ENCODE measurements at regions not wholly inside any gene's neighbourhood (a gene's known extent, or its start where the extent isn't known, plus 50 kb on each side); places are given as distances from the start of the nearest gene placed in this dataset.

DNA sequence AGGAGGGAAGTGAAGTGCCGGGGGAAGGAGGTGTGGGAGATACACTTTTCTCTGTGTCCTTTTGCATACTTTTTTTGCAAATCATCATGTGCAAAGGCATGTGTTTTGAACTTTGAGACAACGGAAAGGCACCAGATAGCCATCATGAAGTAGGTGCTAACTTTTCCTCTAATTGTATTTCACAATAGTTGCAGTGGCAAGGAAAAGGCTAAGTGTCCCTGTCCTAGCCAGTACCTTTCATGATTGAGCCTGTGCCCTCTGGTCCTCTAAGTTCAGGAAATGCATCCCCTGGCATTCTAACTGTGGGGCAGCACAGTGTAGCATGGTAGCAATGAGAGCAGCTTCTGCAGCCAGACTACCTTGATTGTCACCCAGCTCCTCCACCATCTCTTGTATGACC is 186.2 kb downstream of the ADSS2 start:
- no peak for DNase-seq (ENCODE audit: low read depth)

DNA sequence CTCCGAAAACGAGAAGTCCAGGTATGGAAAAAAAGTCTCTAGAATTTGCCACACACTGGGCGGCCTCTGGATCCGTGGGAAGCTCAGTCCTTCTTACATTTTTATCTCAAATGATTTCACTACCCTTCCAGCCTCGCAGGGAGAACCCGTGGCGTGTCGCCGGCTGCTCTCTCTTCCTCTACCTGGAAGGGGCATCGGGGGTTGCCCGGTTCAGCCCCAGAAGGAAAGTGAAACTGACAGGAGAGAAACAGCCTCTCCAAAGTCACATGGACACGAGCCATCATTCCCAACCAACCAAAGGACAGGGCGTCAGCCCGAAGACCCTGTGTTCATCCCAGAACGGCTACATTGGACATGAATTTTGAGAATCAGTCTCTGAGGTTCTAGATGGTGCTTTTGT is 182.5 kb downstream of the ADSS2 start:
- DNase-seq (ENCODE audit: low read depth): no peak

DNA sequence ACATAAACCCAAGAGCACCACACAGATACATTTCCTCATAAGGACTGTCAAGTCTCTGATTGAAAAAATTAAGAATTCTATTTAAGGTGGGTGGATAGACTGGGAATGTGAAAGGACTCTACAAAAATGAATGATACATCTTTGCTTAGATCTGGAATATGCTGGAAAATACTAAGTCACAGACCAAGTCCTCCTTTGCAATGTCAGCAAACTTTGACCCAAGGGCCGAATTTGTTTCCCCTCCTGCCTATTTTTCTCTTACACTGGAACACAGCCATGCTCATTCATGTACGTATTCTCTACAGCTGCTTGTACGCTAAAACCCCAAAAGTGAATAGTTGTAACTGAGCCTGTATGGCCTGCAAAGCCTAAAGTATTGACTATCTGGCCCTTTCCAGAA is 180.7 kb downstream of the ADSS2 start:
- no peak for DNase-seq (ENCODE audit: low read depth)

DNA sequence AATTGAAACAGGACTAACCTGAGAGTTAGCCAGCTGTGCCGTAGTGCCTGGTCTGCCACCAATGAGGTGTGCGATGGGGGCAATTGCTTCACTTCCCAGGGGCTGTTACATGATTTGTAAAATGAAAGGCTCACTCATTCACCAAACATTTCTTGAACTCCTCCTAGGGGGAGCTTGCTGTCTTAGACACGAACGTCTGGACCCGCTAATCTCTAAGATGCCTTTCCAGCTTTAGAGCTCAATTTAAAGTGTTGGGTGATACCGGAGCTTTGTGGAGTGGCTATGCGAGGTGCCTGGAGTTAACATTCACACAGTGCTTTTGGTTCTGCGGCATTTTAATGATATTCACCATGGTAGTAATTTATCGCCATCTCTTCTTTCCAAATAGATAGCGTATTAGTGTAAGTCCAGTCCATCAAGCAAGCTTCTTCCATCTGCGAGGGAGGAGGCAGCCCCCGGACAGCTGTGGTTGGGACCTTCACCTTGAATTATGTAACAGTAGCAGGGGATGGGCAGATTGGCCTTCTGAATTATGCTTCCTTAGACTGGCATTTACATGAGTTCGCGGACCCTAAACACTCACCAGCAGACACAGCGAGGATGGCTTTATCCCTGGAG is 179.9 kb downstream of the ADSS2 start:
- DNase-seq (ENCODE audit: low read depth): no peak

DNA sequence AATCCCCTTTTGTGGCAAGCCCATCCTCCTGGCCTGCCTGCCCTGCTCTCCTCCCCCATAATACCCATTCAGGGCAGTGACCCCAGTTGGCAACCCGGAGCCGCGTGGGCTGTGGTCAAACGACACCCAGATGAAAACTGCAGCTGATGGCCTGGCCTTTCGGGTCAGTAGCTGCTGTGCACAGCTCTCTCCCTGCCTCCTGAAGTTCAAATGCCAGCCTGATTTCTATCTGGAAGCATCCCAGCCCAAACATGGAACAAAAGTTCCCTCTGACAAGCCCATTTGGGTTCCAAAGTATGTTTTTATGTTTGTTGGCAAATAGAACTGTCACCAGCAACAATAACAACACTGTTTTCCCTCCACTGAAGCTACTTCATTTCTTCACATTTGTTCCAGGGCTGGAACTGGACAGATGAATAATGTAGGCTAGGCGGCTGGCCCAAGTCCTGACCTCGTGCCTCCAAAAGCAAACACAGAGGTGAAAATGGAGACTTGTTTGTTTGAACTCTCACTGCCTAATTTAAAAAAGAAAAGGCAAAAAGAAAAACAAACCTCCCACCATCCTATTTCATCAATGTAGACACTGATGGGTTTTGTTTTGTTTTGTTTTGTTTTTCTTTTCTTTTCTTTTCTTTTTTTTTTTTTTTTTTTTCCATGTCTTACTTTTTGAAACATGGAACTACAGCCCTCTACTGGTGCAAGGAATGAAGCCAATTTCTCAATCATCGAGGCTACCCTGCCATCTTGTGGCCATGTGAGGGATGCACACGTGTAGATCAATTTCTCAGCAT is 179.0 kb downstream of the ADSS2 start:
- peak; percentile 37 for DNase-seq (ENCODE audit: low read depth)

DNA sequence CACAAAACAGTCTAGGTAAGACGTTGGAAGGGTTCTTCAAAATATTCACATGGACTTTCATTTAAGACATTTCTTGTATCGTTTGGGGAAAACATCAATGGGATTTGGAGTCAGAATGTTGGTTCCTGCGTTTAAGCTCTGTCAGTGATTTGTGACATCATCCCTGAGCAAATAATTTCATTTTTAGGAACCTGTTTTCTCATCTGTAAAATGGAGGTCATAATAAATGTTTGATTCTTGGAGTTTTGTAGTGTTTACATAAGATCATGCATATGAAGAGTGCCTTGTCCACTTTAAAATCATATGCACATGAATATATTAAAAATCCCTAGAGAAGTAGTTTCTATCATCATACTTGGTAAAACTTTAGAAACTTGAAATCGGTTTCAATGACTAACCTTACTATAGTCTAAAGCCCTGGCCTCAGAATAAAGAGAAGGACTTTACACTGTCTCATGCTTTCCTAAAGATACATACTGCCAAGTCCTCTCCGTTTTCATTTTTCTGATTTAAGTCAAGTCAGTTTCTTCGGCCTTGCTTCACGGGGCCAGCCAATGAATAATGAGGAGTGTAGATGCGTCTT is 178.4 kb downstream of the ADSS2 start:
- DNase-seq (ENCODE audit: low read depth): no peak

DNA sequence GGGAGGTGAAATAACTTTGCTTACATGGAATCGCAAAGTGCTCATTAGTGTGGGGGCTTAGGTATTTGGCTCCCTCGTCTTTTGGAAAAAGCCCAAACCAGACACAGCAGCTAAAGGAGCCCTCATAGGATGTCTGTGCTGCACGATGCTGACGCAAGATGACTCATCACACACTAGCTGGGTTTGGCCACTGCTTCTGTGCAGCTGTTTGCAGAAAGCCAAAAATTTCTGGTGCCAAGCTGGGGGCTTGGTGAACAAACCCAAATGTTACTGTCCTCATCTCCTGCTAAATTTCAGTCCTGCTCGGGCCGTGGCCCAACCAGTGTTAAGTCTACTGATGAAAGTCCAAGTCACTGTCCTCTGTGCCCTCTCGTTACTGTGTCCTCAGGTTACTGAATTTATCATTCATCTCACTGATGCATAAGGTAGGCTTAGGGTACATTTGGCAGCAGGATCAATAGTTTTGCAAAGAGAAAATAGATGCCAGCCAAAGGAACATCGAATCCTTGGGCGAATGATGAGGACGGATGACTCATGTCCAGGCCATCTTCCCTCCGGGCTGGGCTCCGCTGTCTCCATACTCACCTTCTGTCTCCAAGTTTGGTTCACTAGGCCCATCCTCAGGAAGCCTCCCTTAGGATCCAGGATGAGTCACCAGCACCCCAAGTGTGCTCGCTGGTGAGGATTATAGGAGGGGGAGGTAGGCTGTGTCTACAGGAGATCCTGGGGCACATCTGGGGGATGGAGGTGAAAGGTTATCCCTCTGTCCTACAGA is 177.7 kb downstream of the ADSS2 start:
- DNase-seq (ENCODE audit: low read depth): peak; percentile 87

DNA sequence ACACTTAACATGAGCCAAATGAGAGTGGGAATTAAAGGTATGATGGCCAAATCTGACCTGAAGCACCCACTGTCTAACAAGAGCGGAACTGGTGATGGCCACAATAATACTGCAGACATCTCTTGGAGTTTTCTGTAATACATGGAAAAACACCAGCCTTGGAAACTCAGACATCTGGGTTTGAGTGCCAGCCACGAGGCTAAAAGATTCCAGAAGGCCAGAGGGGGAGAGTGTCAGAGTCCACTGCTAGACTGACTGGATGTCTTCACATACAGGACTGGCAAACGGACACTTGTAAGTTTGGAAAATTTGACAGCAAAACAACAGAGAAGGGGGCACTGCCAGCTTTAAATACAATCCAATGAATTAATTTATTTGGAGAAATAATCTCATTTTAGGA is 175.1 kb downstream of the ADSS2 start:
- DNase-seq (ENCODE audit: low read depth): no peak

DNA sequence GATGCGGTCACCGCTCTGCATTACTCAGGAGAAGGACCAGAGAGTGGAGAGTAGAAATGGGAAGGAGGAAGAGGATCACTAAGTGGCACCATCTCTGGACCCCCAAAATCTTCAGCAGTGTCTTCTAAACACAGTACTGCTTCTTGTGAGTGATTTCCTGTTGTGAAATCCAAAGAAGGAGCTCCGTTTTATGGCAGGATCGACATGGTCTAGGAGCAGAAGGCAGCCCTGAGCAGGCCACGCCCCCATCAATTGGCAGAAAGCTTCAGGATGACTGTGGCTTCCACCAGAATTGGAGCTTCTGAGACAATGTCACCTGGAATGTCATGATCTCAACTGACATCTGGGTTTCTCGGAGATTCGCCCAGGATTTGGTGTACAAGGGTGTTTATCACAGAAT is 171.5 kb downstream of the ADSS2 start:
- no peak for DNase-seq (ENCODE audit: low read depth)

DNA sequence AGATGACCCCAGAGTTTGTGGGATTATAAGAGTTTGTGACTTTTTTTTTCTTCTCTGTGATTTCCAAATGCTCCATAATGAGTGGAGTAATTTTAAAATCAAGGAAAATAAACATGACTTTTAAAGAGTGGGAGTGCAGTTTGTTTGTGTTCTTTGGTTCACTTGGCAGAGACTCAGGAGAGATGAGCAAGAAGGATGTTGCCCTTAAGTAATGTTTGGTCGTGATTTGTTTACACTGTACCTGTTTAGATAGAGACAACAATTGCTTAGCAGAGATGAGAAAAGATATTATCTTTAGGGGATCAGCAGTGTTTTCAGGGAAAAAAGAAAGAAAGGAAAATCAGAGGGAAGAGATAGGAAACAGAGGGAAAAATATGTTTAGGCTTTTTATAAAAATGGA is 170.8 kb downstream of the ADSS2 start:
- DNase-seq (ENCODE audit: low read depth): no peak

DNA sequence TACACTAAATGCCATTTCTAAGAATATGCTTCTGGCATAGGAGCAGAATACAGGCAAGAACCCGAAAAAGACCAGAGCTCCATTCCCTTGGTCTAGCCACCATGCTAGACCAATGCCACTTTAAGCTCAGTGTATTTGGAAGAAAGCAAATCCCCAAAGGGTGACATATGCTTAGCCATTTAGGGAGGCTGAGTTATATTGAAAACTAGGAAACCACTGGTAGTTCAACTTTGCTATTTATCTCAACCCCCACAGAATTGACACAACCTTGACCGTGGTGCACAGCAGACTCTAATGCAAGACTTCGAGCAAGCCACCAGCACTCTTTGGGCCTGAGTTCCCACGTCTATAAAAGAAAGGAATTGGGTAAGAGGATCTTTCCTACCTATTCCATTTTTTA is 167.9 kb downstream of the ADSS2 start:
- DNase-seq (ENCODE audit: low read depth): no peak

DNA sequence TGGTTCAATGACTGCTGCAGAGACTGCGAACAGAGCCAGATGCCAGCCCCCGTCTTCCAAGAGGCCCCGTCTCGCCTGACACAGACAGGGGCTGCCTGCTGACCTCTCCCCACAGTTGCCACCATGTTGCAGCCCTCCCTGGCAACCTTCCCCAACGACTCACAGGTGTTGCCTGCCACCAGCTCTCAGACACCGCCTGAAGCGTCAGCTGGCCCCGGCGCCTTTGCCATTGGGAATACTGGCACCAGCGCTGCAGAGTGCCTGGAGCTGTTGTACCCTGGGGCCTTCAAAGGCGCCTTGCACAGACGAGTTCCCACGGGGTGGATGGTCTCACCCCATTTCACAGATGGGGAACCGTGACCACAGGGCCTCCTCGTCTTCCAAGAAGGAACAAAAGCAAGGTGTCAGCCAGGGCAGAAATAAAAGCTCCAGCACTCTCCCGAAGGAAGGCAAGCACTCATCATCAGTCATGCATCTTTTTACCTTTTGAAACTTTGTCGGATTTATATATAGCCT is 167.0 kb downstream of the ADSS2 start:
- no peak for DNase-seq (ENCODE audit: low read depth)

DNA sequence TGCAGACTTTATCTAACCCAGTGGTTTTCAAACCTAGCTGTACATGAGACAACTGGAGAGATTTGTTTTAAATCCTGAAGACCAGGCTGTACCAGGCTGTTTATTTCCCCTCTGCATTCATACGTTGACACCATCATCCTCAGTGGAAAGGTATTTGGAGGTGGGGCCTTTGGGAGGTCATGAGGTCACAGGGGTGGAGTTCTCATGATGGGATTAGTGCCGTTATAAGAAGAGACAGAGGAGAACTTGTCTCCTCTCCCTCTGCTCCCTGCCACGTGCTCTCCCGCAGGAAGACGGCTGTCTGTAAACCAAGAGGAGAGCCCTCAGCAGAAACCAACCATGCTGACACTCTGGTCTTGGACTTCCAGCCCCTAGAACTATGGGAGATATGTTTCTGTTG is 165.4 kb downstream of the ADSS2 start:
- no peak for DNase-seq (ENCODE audit: low read depth)

DNA sequence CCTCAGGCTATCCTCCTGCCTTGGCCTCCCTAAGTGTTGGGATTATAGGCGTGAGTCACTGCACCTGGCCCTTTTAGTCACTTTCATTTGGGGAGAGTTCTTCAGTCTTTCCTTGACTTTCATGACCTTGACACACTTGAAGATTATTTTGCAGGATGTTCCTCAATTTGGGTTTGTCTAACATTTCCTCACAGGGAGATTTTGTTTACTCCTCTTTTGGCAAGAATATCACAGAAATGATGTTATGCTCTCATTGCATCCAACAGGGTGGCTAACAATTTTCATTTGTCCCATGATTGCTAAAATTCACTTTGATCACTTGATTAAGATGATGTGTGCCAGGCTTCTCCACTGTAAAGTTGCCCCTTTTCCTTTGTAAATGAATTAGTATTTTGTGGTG is 164.0 kb downstream of the ADSS2 start:
- no peak for DNase-seq (ENCODE audit: low read depth)

DNA sequence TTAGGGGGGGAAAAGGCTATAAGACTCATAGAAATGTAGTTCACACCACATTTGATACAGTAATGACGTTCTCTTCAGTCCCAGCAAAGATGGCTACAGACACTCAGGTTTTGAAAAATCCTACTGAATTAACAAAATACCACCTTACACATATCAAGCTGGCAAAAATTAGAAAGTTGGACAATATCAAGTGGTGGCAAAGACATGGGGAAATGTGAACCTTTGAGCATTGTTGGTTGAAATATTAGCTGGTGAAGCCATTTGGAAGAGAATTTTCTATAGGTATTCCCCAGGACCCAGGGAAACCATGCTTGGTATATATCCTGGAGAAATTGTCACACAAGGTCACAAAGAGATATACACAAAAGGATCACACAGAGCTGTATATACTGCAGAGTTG is 163.0 kb downstream of the ADSS2 start:
- DNase-seq (ENCODE audit: low read depth): no peak

DNA sequence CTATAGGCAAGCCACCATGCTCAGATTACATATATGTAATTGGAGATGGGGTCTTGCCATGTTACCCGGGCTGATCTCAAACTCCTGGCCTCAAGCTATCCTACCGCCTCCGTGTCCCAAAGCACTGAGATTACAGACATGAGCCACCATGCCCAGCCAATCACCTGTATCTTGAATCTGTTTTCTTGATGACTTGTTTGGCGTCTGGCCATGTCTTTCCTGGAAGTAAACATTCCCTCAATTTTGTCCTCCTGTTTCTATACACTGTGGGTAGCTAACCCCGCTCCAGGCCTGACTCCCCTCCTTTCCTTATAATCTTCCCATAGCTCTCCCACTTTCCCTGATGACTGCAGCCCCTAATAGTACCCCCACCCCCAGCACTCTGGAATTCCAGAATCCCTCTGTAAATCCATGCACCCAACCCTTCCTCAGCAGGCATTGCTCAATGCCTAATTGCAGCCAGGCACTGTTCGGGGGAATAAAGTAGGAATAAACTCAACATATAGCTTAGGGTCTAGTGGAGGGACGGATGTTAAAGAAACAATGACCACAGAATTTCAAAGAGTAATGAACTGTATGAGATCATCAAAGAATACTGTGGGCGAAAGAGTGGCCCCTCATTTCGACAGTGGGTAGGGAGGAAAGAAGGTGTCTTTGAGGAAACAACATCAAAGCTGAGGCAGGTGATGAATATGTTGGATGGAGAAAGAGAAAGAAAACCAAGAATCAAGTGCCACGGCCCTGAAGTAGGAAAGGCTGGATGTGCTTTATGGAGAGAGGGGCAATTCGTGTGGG is 161.5 kb downstream of the ADSS2 start:
- DNase-seq (ENCODE audit: low read depth): no peak

DNA sequence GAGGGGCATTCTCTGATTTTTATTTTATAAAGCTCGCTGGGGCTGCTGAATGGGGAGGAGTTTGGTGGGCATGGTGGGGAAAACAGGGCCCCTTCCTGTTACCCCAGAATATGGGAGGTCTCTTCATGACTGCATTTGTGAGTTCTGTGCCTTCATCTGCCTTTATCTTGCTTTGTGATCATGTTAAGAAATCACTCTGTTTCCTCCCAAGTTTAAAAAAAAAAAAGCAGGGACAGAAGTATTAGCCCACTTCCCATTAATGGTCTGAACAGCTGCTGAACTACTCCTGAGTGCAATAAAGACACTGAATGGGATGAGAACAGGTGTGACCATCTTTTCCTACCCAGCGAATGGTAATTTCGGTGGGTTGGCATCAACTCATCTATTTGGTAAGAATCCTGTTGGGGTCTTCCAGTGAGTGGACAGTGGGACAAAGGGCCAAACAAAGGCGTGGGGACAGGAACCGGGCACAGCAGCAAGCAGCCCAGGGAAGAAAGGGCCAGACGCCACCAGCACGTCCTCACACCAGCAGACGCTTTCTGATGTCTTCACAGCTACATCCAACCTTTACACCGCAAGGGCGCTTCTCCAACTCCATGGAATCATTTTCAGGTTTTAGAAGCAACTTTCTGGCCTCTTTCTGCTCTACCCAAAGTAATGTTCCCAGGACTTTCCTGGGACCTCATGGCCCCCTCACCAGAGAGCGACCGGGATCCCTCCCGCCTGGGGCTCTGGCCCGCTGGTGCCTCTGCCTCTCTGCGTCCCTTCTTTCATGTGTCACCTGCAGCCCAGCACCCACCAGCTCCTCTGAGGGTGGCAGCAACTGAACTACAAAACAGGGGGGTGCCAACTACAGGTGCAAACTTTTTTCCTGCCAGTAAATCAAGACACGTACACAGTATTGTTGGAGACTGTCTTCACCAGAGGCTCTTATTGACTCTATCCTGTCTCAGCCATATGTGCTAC is 160.2 kb downstream of the ADSS2 start:
- DNase-seq (ENCODE audit: low read depth): no peak

DNA sequence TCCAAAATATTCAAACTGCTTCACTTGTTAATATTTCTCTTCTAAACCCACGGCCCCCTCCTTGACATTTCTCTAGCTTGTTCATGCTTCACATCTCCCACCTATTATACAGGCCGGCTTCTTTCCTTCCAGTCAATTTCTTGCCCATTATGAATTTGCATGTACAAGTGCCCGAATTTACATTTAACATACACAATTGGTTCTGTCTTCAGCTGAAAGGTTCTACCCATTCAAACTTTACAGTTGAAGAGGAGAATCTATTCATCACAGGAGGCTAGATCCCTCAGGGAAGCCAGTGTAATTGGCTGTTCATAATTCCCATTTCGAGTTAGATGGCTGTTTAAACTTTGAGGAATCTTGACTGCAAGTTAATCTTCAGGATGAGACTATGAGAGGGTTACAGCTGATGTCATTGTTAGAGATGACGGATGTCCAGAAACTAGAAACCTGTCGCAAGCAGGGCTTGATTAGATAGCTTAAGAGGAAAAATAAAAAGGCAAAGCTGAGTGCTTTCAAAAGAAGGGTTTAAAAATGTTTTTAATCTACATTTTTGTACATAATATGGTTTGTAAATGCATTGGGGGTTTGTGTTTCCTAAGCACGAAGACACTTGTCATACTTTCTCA is 157.0 kb downstream of the ADSS2 start:
- DNase-seq (ENCODE audit: low read depth): no peak

DNA sequence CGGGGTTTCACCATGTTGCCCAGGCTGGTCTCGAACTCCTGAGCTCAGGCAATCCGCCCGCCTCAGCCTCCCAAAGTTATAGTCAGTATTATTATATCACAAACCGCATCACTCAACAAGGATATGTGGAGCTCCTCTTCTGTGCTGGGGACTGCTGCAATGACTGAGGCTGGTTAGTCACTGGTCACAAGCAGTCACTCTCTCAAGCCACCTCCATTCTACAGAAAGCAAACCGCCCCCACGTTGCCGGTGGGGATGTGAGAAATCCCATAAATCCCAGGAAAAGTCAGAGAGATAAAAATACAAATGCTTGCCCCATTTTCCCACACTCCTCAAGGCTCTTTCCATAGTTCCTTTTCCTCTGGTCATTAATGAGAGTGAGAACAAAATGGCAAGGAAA is 155.7 kb downstream of the ADSS2 start:
- no peak for DNase-seq (ENCODE audit: low read depth)

DNA sequence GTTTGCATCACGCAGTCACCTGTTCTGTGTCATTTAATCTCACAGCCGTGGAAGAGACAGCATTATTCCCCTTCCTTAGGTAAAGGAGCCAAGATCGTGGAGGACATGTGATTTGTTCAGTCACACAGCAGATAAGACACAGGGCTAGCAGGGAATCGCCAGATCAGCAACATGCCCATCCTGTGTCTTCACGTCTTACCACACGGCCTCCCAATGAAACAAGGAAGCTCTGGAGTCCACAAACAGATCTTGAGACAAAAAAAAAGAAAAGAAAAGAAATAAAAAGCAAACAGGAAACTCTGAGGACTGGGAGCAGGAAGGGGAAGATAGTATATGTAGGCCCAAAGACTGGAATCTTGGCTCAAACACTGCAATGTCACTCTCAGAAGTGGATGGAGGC is 155.3 kb downstream of the ADSS2 start:
- DNase-seq (ENCODE audit: low read depth): no peak
